Stimulated activated memory B cell treated with anti-CD40 and anti-IgM and Interleukin-4, amounts not matched to agents 10 μg/mL and 1 μg/mL and 100 μg/mL, for 72 hours (primary cell): ENCODE measurements at regions not wholly inside any gene's neighbourhood (a gene's known extent, or its start where the extent isn't known, plus 50 kb on each side); places are given as distances from the start of the nearest gene placed in this dataset.
"Not testable (repeated sequence)": the region's sequence is repeated elsewhere in the genome, so short reads cannot be mapped to it uniquely, and the experiment has no call there.

ENCODE experiments used
- ATAC-seq: fragments of 150-1000 bp; cut with Tn5 transposase; 2 replicates; pipeline ENCODE4 v1.10.0; 2021
- H3K27ac Mint-ChIP-seq: one replicate; pipeline ENCODE4 v1.8.0; 2022; ENCODE audit warnings: mild to moderate bottlenecking, mixed read lengths
- H3K27me3 Mint-ChIP-seq: one replicate; pipeline ENCODE4 v1.8.0; 2022; ENCODE audit warnings: mixed read lengths
- H3K36me3 Mint-ChIP-seq: one replicate; pipeline ENCODE4 v1.8.0; 2022; ENCODE audit warnings: mixed read lengths
- H3K4me1 Mint-ChIP-seq: one replicate; pipeline ENCODE4 v1.8.0; 2022; ENCODE audit warnings: mixed read lengths
- H3K4me3 Mint-ChIP-seq: one replicate; pipeline ENCODE4 v1.8.0; 2022; ENCODE audit warnings: mild to moderate bottlenecking, moderate library complexity, mixed read lengths
- H3K9me3 Mint-ChIP-seq: one replicate; pipeline ENCODE4 v1.8.0; 2022; ENCODE audit warnings: mixed read lengths

GRCh38 chr12:9347328-9348127, 139.3 kb upstream of the PZP start:
- Mint-ChIP-seq H3K27ac (no peak overlapping the region), H3K27me3 (no peaks in the 10 kb centered on the region), H3K4me3 (no peak overlapping the region), H3K36me3 (no peaks in the 10 kb centered on the region), H3K9me3 (peaks cover 2% of the 10 kb centered on the region), H3K4me1 (no peaks in the 10 kb centered on the region)
- ATAC-seq, result no peak

DNA sequence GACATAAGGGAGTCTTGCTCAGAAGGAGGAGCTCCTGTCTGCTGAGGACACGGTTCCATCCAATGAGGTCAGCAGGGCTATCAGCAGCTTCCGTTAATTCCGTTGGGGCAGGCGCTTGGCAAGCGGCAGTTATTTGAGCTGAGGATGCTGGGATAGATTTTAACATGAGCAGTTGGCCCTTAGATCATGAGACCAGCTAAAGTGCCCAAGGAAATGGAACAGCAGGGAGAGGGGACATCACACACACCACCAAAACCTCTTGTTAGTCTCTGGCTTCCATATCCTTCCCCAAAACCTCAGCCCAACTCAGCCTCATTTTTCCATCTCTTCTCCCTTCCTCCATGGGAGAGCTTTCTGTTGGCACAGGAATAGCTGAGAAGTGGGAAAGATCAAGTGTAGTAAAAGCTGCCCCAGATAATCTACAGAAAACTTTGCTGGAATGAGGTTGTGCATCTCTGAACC, 138.7 kb upstream of the PZP start:
- Mint-ChIP-seq H3K27me3 (no peaks in the 10 kb centered on the region), H3K27ac (no peak overlapping the region)

DNA sequence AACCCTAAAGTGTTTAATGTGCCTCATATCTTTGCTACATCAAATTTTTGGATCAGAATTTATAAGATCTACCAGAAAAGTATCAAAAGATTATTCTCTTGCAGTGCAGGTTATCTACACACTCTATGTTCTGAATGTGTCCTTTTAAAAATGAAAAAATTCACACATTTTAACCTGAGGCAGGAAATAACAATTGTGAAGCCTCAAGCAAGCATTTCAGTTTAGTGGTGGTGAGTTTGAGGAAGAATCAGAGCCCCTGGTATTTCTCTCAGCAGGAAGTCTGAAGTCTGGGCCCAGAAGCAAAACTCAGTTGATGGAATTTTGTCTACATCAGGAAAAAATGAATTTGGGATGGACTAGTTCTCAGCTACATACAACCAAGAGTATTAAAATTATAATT, 137.0 kb upstream of the PZP start:
- no peaks in the 10 kb centered on the region for H3K4me1 Mint-ChIP-seq
- H3K9me3 Mint-ChIP-seq, result no peaks in the 10 kb centered on the region
- no peak for ATAC-seq
- H3K27me3 Mint-ChIP-seq, result no peaks in the 10 kb centered on the region
- no peak overlapping the region for H3K4me3 Mint-ChIP-seq
- H3K27ac Mint-ChIP-seq, result no peak overlapping the region
- no peaks in the 10 kb centered on the region for H3K36me3 Mint-ChIP-seq

More for the DNA sequence above, 138.7 kb upstream of the PZP start:
- H3K4me3 Mint-ChIP-seq, result no peak overlapping the region
- H3K36me3 Mint-ChIP-seq, result no peaks in the 10 kb centered on the region
- H3K9me3 Mint-ChIP-seq, result no peaks in the 10 kb centered on the region
- no peak for ATAC-seq
- no peaks in the 10 kb centered on the region for H3K4me1 Mint-ChIP-seq

DNA sequence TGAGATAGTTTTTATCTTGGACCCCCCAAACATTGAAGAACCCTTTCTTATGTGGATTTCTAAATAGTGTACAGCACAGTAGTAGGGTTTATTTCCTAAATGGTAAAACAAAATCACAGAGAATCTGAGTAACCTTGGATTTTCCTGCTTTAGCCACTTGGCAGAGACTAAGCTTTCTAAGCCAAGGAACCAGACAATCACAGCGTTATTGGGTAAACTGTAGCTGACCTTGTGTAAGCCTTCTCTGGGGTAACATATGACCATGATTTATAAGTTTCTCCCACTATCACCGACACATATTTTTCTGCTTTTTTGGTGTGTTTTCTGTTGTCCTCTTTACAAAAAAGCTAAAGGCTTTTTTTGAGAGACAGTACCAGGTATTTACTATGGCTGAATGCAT, 136.3 kb upstream of the PZP start:
- no peaks in the 10 kb centered on the region for H3K4me1 Mint-ChIP-seq
- H3K36me3 Mint-ChIP-seq, result no peaks in the 10 kb centered on the region
- no peak overlapping the region for H3K4me3 Mint-ChIP-seq
- H3K27me3 Mint-ChIP-seq, result no peaks in the 10 kb centered on the region
- no peak overlapping the region for H3K27ac Mint-ChIP-seq
- no peaks in the 10 kb centered on the region for H3K9me3 Mint-ChIP-seq
- ATAC-seq, result no peak

DNA sequence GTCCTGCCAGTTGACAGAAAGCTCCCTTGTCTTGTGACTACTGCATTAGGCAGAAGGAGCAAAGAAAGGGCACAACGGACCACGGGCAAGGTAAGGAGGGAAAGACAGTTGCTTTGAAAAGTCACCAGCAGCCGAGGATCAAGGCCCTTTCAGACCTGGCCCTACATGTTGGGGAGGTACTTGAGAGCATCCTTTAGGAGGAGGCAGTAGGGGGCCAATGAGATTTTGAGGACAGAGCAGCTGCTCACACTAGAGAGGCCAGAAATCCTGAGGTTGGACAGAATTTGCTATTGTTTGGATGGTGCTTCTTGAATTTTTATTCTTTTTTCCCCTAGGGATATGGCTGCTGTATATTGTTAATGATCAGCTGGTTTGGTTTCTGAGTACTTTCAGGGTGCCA, 135.5 kb upstream of the PZP start:
- no peak overlapping the region for H3K27ac Mint-ChIP-seq
- H3K27me3 Mint-ChIP-seq, result no peaks in the 10 kb centered on the region
- H3K4me1 Mint-ChIP-seq, result no peaks in the 10 kb centered on the region
- no peaks in the 10 kb centered on the region for H3K9me3 Mint-ChIP-seq
- no peak for ATAC-seq
- H3K36me3 Mint-ChIP-seq, result no peaks in the 10 kb centered on the region
- H3K4me3 Mint-ChIP-seq, result no peak overlapping the region

DNA sequence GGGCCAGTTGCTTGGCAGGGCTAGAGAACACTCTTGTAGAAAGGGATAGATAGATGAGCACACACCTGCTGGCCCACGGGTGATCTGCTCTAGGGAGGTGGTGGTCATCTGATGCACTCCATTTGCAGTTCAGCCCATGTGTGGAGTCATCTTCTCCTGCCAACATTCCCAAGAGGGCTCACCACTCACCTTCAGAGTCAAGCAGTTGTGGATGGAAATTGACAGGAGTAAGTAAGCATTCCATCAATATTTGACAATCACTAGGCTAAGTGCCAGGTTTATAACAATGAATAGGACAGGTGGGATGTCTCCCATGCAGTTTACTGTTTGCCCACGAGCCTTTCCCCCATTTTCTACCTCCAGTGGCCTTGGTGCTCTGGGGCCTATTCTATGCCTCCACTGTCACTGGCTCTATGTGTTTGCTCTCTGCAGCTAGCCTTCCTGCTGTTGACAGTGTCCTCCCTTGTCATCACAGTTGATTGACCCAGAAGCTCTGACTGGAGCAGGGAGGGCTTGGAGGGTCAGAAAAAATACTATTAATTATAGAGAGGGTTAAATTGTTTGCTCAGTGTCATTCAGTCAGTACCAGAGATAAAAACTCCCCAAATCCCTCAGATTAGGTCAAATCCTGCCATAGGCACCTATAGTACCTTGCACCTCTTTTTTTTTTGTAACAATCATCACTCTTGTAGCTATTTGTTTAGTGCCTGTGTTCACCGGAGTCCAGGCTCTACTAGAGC, 134.6 kb upstream of the PZP start:
- Mint-ChIP-seq H3K4me1 (no peaks in the 10 kb centered on the region), H3K4me3 (no peak overlapping the region), H3K27ac (no peak overlapping the region), H3K27me3 (no peaks in the 10 kb centered on the region), H3K9me3 (no peaks in the 10 kb centered on the region), H3K36me3 (no peaks in the 10 kb centered on the region)
- no peak for ATAC-seq

GRCh38 chr12:9341260-9341585, 133.0 kb upstream of the PZP start:
- no peak overlapping the region for H3K4me3 Mint-ChIP-seq
- H3K4me1 Mint-ChIP-seq, result no peaks in the 10 kb centered on the region
- H3K9me3 Mint-ChIP-seq, result peaks cover 3% of the 10 kb centered on the region
- H3K27me3 Mint-ChIP-seq, result no peaks in the 10 kb centered on the region
- no peak for ATAC-seq
- H3K27ac Mint-ChIP-seq, result no peak overlapping the region
- no peaks in the 10 kb centered on the region for H3K36me3 Mint-ChIP-seq

DNA sequence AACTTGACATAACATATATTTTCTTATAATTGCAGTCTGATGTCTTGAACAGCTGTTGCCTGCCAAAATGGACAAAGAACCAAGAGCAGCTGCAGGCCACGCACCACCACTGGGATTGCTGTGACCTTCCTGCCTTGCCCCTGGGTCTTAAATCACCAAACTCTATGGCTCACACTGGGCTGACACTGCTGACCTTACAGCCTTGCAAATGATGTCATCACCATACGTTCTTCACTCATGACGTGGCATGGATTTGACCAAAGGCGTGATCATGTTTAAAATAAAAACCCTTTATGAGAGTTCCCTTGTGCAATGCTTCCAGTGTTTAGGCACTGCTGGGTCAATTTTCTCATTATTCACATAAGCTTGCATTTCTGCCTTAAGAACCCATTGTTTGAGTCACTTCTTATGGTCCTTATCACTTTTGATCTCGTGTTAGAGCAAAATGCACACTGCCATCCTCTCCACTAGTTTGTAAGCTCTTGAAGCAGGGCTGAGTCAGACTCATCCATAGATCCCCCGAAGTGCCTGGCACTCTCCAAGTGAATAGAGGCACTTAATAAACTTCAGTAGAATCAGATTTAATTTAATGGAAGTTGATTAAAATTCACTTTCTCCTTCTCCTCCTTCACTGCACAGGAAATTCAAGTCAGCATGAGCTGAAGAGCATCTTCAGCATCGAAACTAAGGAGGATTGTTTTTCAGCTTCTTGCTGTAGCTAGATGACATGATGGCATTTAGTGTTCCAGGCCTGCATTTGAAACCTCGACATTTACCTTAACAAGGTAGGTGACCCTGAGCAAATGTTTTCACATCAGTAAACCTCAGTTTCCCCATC, 132.4 kb upstream of the PZP start:
- Mint-ChIP-seq H3K36me3 (no peaks in the 10 kb centered on the region), H3K27me3 (no peaks in the 10 kb centered on the region), H3K27ac (no peak overlapping the region), H3K4me1 (no peaks in the 10 kb centered on the region), H3K9me3 (peaks cover 3% of the 10 kb centered on the region), H3K4me3 (no peak overlapping the region)
- no peak for ATAC-seq

- Mint-ChIP-seq H3K4me1 (peaks cover 4% of the 10 kb centered on the region), H3K4me3 (no peak overlapping the region), H3K9me3 (peaks cover 3% of the 10 kb centered on the region), H3K27me3 (no peaks in the 10 kb centered on the region), H3K27ac (no peak overlapping the region), H3K36me3 (no peaks in the 10 kb centered on the region)
- no peak for ATAC-seq
Measured at GRCh38 chr12:9337656-9338055, 129.5 kb upstream of the PZP start.

DNA sequence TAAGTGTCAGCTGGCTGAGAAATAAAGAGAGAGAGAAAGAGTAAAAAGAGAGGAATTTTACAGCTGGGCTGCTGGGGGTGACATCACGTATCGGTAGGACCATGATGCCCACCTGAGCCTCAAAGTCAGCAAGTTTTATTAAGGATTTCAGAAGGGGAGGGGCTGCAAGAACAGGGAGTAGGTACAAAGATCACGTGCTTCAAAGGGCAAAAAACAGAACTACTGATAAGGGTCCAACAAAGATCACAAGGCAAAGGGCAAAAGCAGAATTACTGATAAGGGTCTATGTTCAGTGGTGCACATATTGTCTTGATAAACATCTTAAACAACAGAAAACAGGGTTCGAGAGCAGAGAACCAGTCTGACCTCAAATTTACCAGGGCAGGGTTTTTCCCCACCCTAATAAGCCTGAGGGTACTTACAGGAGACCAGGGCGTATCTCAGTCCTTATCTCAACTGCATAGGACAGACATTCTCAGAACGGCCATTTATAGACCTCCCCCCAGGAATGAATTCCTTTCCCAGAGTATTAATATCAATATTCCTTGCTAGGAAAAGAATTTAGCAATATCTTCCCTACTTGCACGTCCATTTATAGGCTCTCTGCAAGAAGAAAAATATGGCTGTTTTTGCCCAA, 128.3 kb upstream of the PZP start:
- not testable (repeated sequence) for H3K27me3 Mint-ChIP-seq, H3K4me1 Mint-ChIP-seq, ATAC-seq, H3K9me3 Mint-ChIP-seq, H3K4me3 Mint-ChIP-seq, H3K36me3 Mint-ChIP-seq, H3K27ac Mint-ChIP-seq

GRCh38 chr12:9335867-9336266, 127.7 kb upstream of the PZP start:
- Mint-ChIP-seq H3K4me3 (no peak overlapping the region), H3K4me1 (peaks cover 10% of the 10 kb centered on the region), H3K9me3 (peaks cover 3% of the 10 kb centered on the region), H3K27me3 (no peaks in the 10 kb centered on the region), H3K27ac (no peak overlapping the region), H3K36me3 (no peaks in the 10 kb centered on the region)
- no peak for ATAC-seq

GRCh38 chr12:9334964-9335363, 126.8 kb upstream of the PZP start:
- H3K36me3 Mint-ChIP-seq, result no peaks in the 10 kb centered on the region
- ATAC-seq, result no peak
- no peak overlapping the region for H3K4me3 Mint-ChIP-seq
- peaks cover 3% of the 10 kb centered on the region for H3K9me3 Mint-ChIP-seq
- peaks cover 10% of the 10 kb centered on the region for H3K4me1 Mint-ChIP-seq
- H3K27me3 Mint-ChIP-seq, result no peaks in the 10 kb centered on the region
- no peak overlapping the region for H3K27ac Mint-ChIP-seq

DNA sequence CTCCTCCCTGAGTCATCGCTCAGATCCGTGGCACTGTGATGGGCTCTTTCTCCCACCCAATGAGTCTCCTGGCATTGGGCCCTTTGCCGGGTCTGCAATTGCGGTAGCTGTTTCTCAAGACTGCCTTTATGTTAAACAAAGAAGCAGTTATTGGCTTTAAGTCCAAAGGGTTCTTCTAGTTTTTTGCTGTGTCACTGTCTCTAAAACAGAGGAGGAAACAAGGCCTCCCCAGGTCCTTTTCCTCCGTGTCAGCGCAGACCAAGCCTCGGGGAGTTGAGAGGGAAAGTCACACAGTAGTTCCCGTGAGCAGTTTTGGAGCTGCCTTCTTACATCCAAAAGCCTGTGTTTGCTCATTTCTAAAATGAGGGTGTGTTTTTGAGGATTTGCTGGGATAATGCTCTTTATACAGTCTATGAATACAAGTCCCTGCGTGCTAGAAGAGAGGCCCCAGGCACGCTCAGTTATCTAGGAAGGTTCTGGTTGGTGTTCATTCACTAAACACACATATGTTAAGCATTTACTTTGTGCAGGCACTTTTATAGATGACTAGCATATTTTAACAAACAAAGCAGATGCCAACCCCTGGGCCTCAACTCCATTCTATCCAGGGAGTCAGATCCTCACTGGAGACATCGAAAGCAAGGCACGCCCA, 126.0 kb upstream of the PZP start:
- H3K4me3 Mint-ChIP-seq, result no peak overlapping the region
- H3K27me3 Mint-ChIP-seq, result no peaks in the 10 kb centered on the region
- peaks cover 3% of the 10 kb centered on the region for H3K9me3 Mint-ChIP-seq
- no peak overlapping the region for H3K27ac Mint-ChIP-seq
- no peak for ATAC-seq
- no peaks in the 10 kb centered on the region for H3K36me3 Mint-ChIP-seq
- peaks cover 10% of the 10 kb centered on the region for H3K4me1 Mint-ChIP-seq

- H3K27ac Mint-ChIP-seq, result no peak overlapping the region
- H3K4me1 Mint-ChIP-seq, result peaks cover 10% of the 10 kb centered on the region
- no peak for ATAC-seq
- no peaks in the 10 kb centered on the region for H3K27me3 Mint-ChIP-seq
- H3K4me3 Mint-ChIP-seq, result no peak overlapping the region
- H3K36me3 Mint-ChIP-seq, result no peaks in the 10 kb centered on the region
- H3K9me3 Mint-ChIP-seq, result peaks cover 3% of the 10 kb centered on the region
Measured at GRCh38 chr12:9333161-9333560, 125.0 kb upstream of the PZP start.

- H3K4me3 Mint-ChIP-seq, result no peak overlapping the region
- H3K9me3 Mint-ChIP-seq, result peaks cover 3% of the 10 kb centered on the region
- H3K27me3 Mint-ChIP-seq, result no peaks in the 10 kb centered on the region
- peaks cover 10% of the 10 kb centered on the region for H3K4me1 Mint-ChIP-seq
- no peak for ATAC-seq
- no peaks in the 10 kb centered on the region for H3K36me3 Mint-ChIP-seq
- no peak overlapping the region for H3K27ac Mint-ChIP-seq
Measured at GRCh38 chr12:9332564-9332963, 124.4 kb upstream of the PZP start.
